HG03139 (cell line): ENCODE measurements at regions not wholly inside any gene's neighbourhood (a gene's known extent, or its start where the extent isn't known, plus 50 kb on each side); places are given as distances from the start of the nearest gene placed in this dataset.

Experiments
- ATAC-seq: cut with Tn5 transposase; IDR thresholded peaks from one replicate; pipeline ENCODE4 v1.9.1; 2021; ENCODE audit not compliant: unreplicated experiment

GRCh38 chr2:19750136-19750535, 151.6 kb downstream of the TTC32 start:
- ATAC-seq, result no peak

GRCh38 chr2:19749507-19749836, 152.3 kb downstream of the TTC32 start:
- no peak for ATAC-seq

GRCh38 chr2:19748711-19749506, 152.9 kb downstream of the TTC32 start:
- no peak for ATAC-seq

GRCh38 chr2:19748073-19748375, 153.8 kb downstream of the TTC32 start:
- ATAC-seq, result no peak

- no peak for ATAC-seq
Observed at GRCh38 chr2:19747310-19748072, 154.3 kb downstream of the TTC32 start.

- no peak for ATAC-seq
Observed at GRCh38 chr2:19746611-19747309, 155.0 kb downstream of the TTC32 start.

- no peak for ATAC-seq
Observed at GRCh38 chr2:19746137-19746600, 155.6 kb downstream of the TTC32 start.

GRCh38 chr2:19745318-19746136, 156.3 kb downstream of the TTC32 start:
- ATAC-seq, result no peak

- no peak for ATAC-seq
Observed at GRCh38 chr2:19744456-19745199, 157.2 kb downstream of the TTC32 start.

- no peak for ATAC-seq
Observed at GRCh38 chr2:19743641-19744040, 158.1 kb downstream of the TTC32 start.

- ATAC-seq, result no peak
Observed at GRCh38 chr2:19742872-19743271, 158.9 kb downstream of the TTC32 start.

GRCh38 chr2:19739256-19739655, 162.5 kb downstream of the TTC32 start:
- ATAC-seq, result no peak

- ATAC-seq, result no peak
Observed at GRCh38 chr2:19738707-19739106, 163.1 kb downstream of the TTC32 start.

GRCh38 chr2:19736191-19736831, 165.5 kb downstream of the TTC32 start:
- no peak for ATAC-seq

GRCh38 chr2:19733951-19734425, 167.8 kb downstream of the TTC32 start:
- ATAC-seq, result no peak

- no peak for ATAC-seq
Observed at GRCh38 chr2:19733390-19733789, 168.4 kb downstream of the TTC32 start.

- ATAC-seq, result no peak
Observed at GRCh38 chr2:19732255-19732654, 169.5 kb downstream of the TTC32 start.

- no peak for ATAC-seq
Observed at GRCh38 chr2:19731515-19731914, 170.3 kb downstream of the TTC32 start.

- no peak for ATAC-seq
Observed at GRCh38 chr2:19731037-19731436, 170.7 kb downstream of the TTC32 start.

- ATAC-seq, result no peak
Observed at GRCh38 chr2:19728125-19728524, 173.7 kb downstream of the TTC32 start.
